SU-DHL-6 (cell line): ENCODE measurements at regions not wholly inside any gene's neighbourhood (a gene's known extent, or its start where the extent isn't known, plus 50 kb on each side); places are given as distances from the start of the nearest gene placed in this dataset.

Source experiments
- CTCF ChIP-seq: fragments of 200-600 bp; sonication (generic); IDR thresholded peaks from one replicate; pipeline ENCODE4 v1.5.1; 2017; ENCODE audit warnings: antibody characterized with exemption, mild to moderate bottlenecking, low read length, moderate library complexity; ENCODE audit not compliant: insufficient read depth, poor library complexity, severe bottlenecking
- EZH2phosphoT487 ChIP-seq: fragments of 200-600 bp; sonication (generic), shearing (Covaris generic); conservative IDR thresholded peaks from 2 replicates; pipeline ENCODE4 v1.6.1; 2018; ENCODE audit warnings: mild to moderate bottlenecking, antibody characterized with exemption, low read length, moderate library complexity, mixed read lengths

- TF ChIP-seq CTCF: no peak
- no peak for TF ChIP-seq EZH2phosphoT487
These were observed 195.0 kb upstream of the SLITRK1 start for GRCh38 chr13:84077271-84077670.
